Hepatic stellate cell (primary cell): ENCODE measurements at regions not wholly inside any gene's neighbourhood (a gene's known extent, or its start where the extent isn't known, plus 50 kb on each side); places are given as distances from the start of the nearest gene placed in this dataset.
"Not testable (repeated sequence)": the region's sequence is repeated elsewhere in the genome, so short reads cannot be mapped to it uniquely, and the experiment has no call there.

Experiments
- DNase-seq: peaks from one replicate; pipeline ENCODE4 v3.0.0; 2011; ENCODE audit warnings: low spot score

DNA sequence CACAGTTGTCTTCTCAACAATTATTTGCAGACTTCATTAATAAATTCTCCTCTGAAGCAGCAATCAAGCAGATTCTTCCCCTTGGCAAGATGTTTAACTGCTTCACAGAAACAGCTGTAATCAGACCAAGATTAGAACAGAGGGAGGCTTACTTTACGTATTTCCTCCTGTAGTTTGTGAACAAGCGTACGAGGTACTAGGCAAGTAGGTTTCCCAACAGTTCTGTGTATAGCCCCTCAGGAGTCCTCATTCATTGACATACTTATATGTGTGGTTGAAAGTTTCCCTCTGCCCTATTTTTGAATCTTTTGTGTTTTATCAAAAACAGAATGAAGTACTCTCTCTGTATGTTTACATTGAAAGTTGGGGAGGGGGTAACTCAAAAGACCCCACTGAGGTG, 128.0 kb downstream of the SPATA31D1 start:
- no peak for DNase-seq

DNA sequence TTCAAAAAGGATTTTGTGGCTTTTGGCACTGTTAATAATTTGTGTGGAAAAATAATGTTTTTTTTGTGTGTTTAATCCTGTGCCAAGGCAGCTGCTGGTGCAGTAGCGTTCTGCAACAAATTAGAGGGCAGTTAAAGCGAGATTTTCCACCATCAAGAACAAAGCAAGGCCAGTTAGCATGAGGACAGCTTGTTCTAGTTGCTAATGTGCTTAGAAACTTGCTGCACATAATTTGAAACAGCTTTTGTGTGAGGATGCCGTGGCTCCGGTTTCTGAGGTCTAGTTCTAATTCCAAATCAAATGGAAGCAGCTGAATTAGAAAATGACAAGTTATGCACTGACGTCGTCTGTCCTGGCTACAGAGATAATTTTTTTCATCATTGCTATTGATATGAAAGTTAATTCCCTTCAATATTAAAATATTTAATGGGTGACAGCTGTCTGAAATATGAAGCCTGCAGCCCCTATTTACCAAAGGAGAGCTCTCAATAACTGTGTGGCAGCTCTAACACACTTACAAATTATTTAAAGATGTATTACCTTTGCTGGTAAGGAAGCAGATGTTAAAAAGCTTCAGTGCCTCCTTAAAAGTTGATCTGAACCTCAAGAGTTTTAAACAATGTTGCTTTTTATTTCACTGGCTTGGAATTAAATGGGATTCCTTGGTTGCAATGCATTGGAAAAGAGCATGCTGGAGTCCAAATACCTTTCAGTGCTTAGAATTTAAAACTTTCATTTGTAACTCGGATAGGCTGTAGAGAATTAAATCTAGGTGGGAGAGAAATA, 128.6 kb downstream of the SPATA31D1 start:
- DNase-seq: no peak

DNA sequence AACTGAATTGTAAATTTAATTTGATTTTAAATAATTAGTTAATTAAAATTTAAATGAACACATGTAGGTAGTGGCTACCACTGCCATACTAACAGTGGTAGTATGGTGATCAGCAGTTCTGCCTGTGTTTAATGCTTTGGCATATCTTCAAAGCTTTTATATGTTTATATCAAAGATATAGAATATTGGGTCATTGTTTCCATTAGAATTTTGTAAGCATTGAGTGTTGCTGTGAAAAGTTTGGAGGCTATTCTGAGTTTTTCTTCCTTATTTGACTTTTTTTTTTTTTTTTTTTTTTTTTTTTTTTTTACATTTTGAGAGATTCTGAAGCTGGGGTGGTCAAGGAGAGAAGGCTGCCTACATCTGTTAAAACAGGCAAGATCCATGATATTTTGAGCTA, 134.2 kb downstream of the SPATA31D1 start:
- no peak for DNase-seq

DNA sequence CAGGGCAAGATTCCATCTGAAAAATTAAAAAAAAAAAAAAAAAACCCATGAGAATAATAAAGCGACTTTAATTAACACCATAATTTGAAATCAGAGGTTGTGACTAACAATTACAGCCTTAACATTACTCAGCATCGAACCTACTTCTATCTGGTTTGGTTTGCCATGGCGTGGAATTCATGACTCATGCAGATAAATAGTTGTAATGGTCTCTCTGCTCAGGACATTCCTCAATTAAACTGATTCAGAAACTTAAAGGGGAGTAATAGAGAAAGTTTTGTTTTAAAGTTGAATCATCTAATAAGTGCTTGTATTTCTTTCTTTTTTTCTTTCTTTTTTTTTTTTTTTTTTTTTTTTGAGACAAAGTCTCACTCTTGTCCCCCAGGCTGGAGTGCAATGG, 135.5 kb downstream of the SPATA31D1 start:
- DNase-seq: peak; percentile 73

DNA sequence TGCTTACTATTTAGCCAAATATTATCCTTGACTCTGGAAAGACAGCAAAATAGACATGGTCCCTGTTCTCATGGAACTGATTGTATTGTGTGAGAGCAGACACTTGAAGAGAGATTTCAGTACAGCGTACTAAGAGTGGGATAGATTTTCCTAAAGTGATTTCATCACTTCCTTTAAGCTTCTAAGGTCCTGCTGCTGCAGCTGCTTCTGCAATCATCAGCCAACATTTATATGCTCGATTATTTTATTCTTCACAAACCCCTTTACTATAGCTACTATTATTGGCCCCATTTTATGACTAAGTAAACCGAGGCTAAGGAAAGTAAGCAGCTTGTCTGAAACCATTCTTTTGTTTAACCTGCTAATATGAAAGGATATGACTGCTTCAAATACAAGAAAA, 137.7 kb downstream of the SPATA31D1 start:
- DNase-seq: no peak

DNA sequence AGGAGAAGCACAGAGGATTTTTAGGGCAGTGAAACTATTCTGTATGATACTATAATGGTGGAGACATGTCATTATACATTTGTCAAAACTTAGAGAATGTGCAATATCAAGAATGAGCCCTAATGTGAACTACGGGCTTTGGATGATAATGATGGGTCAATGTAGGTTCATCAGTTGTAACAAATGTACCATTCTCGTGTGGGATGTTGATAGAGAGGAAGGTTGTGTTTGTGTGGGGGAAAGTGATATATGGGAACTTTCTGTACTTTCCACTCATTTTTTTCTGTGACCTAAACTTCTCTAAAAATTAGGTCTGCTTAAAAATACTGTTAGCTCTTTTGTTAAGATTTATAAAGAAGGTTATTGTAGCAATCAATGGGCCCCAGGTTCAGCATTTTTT, 138.9 kb downstream of the SPATA31D1 start:
- no peak for DNase-seq

DNA sequence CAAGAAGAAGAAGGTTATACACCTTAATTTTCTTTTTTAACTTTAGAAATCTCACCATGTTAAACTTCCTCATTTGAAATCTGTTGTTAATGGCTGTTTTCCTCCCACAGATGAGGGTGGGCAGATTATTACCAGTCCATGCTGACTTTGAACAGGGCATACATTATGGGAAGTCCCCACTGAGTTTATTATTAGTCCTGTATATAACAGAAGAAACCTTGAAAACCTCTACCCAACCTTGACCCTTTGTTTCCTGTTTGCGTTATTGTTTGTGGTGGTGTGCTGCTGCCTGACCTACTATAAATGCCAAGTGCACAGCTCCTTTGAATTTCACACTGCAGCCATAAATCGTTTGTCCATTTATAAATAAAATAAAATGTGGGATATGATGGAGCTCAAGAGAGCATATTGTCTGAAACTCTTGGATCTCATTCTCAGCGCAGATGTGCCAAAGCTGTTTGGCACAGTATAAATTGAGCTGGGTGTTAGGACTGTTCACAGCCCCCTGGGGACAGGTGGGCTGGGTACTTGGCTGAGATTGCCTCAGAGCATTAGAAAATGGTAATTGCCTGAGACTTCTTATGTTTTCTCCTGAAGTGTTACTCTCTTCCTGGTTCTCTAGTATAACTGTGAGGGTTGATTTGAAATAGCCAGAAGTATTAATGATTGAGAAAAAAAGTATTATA, 139.6 kb downstream of the SPATA31D1 start:
- no peak for DNase-seq

DNA sequence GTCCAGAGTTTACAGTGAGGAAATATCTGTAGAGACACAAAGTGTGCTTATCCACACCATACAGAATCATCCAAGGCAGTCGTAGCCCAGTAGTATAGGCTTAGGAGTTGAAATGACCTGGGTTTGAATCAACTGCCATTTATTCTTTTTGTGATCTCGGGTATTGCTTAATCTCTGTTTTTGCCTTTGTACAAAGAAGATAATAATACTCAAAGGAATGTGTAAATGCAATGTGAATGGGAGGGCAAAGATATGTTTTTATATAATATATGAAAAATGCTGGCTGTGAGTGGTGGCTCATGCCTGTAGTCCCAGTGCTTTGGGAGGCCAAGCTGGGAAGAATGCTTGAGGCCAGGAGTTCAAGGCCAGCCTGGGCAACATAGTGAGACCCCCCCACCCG, 141.1 kb downstream of the SPATA31D1 start:
- no peak for DNase-seq

DNA sequence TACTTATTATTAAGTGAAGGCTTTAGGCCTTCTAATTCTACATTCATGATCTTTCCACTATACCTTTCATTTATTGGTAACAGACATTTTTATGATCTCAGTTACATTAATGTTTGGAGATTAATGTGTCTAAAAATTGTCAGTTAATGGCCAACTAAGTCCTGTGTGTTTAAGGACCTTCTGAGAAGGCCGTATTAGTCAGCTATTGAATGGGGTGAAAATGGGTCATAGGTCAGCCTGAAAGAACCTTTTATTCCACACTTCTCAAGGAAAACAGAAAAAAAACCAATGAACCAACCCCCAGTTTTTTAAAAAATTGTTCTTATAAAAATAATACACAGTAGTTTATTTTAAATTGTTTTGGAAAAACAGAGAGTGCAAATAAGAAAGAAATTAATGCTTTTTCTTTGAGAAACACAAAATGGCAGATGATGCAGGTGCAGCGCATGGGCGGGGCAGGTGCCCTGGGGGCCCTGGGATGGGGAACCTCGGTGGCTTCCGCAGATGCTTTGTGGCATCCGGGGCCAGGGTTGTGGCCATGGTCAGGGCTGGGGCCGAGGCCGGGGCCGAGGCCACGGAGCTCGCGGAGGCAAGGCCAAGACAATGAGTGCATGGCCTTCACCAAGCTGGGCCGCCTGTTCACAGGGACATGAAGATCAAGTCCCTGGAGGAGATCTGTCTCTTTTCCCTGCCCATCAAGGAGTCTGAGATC, 141.9 kb downstream of the SPATA31D1 start:
- DNase-seq: no peak

DNA sequence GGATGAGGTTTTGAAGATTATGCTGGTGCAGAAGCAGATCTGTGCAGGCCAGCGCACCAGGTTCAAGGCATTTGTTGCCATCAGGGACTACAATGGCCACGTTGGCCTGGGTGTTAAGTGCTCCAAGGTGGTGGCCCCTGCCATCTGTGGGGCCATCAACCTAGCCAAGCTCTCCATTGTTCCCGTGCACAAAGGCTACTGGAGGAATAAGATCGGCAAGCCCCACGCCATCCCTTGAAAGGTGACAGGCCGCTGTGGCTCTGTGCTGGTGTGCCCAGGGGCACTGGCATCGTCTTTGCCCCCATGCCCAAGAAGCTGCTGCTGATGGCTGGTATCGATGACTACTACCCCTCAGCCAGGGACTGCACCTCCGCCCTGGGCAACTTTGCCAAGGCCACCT, 142.5 kb downstream of the SPATA31D1 start:
- no peak for DNase-seq

DNA sequence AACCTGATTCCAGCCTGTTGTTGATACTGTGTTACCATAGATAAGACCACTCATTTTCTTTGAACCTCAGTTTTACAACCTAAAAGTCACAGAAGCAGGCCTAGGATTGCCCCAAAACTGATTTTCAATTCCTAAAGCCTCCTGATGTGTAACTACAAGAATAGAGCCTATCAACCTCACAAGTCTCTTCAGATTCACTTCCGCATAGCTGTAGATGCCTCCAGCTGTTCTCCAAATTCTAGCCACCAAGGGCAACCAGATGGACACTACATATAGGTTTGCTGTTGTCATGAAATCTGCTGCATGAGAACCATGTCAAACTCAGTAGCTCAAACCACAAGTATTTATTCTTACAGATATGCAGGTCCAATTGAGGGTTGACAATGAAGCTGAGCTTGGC, 143.5 kb downstream of the SPATA31D1 start:
- DNase-seq: no peak

DNA sequence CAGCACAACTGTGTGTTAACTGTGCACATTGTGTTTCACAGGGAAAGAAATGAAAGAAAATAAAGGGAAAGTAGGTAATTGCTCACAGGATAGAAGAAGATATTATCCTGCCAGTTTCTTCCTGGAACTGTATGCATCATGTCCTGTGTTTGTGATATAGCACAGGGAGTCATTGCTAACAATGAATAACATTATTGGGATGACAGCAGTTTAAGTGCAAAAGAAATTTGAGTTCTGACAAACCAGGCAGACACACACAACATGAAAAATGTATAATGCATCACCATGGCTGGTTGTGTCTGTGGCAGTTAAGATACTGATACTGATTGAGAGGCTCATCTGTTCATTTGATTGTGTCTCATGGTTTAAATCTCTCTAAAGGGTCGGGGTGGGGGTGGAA, 145.4 kb downstream of the SPATA31D1 start:
- no peak for DNase-seq

DNA sequence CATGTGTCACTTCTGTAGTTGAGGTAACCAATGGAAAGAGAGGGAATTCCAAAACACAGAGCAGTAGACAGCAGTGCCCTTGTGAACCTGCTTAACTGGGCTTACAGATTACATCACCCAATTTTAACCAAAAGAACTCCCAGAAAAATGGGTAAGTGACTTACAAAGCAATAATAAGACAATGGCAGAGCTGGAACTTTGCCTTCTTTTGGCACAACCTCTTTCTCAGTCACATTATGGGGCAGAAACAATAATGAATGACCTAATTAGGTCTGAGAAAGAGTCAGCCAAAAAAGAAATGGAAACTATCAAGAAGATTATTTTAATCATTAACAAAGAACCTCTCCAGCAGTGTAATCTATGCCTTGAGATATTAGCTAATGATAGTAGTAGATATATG, 146.5 kb downstream of the SPATA31D1 start:
- DNase-seq: no peak

DNA sequence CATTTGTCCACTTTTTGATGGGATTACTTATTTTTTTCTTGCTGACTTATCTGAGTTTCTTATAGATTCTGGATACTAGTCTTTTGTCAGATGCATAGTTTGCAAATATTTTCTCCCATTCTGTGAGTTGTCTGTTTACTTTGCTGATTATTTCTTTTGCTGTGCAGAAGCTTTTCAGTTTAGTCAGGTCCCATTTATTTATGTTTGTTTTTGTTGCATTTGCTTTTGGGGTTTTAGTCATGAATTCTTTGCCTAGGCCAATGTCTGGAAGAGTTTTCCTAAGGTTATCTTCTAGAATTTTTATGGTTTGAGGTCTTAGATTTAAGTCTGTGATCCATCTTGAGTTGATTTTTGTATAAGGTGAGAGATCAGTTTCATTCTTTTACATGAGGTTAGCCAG, 149.5 kb downstream of the SPATA31D1 start:
- DNase-seq: not testable (repeated sequence)

DNA sequence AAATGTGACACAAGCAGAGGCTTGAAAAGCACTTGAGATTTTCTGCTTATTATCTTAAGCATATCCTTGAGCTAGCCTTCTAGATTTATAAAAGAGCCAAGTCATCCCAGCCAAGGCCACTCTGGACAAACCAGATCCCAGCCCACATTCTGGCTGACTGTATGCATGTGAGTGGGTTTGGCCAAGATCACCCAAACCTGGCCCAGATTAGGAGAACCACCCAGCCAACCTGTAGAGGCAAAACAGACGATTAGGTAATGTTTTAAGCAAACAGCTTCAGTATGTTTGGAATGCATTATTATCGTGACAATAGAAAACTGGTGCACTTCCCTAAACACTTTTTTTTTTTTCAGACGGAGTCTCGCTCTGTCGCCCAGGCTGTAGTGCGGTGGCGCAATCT, 151.9 kb downstream of the SPATA31D1 start:
- no peak for DNase-seq

DNA sequence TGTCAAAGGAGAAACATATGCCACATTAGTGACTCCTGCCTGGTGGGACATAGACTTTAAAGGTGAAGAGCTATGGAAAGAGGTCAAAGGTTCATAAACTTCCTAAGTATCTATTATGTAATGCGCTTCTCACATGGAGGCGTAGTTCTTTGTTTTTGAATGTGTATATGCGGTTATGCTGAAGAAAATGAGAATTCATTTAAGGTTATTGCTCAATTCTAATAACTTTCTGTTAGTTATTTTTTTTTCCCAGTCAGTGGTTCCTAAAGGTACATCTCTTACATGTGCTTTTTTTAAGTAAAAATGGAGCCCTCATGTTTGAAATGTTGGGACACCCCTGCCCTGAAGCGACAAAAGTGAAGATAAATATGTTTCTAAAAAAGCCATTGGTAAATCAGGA, 156.2 kb downstream of the SPATA31D1 start:
- DNase-seq: no peak

DNA sequence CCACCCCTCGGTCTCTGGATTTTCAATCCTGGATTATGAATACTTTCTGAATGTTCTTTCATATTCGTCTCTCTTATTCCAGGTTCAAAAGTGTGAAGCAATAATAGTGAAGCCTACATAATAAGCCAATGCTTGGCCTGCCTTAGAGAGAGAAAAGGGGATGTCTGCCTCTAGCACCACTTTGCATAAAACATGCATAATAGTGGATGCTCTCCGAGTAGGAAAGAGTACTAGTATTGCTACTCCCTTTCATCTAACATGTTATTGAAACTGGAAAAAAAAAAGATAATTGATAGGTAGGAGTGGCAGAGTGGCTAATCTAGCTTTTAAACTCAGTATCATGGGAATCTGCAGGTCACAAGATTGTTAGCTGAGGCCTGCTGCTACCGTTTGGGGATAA, 158.1 kb downstream of the SPATA31D1 start:
- DNase-seq: no peak

DNA sequence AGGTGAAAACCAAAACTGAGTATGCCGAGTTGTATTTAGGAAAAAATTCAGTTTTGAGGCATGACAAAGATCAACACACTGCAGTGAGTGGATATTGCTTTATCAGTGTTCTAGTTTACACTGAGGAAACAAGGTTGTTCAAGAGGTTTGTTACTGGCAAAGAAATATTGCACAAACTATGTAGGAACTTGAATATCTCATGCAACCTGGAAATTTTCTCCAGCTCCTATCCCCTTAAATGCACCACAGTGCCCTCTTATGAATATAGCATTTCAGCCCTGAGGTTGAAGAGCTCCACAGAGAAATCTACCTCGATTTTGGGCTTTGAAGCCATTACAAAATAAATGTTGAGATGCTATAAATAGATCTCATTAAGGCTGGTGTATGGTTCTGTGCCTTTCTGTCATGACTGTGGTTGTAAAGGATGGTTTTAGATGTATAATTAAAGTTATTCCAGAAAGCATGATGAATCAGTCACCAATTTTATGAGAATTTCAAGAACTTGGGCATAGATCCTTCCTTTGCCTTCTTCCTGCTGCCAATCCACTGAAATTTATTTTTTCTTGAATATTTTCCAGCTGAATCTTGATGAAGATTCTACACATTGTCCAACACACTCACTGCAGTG, 159.3 kb downstream of the SPATA31D1 start:
- no peak for DNase-seq

DNA sequence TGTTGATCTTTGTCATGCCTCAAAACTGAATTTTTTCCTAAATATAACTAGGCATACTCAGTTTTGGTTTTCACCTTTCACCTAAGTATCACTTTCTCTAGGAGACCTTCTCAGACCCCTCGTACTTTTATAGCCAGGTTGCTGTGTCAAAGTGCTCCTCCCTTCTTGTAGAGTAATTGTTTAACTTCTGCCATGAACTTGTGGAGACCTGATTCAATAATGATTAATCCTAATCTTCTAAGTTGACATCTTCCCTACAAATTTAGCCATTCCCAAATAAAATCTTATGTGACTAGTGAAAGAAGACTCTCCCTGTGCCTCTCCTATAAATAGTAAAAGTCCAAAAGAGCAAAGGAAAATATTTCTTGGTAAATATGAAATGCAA, 159.8 kb downstream of the SPATA31D1 start:
- DNase-seq: no peak

DNA sequence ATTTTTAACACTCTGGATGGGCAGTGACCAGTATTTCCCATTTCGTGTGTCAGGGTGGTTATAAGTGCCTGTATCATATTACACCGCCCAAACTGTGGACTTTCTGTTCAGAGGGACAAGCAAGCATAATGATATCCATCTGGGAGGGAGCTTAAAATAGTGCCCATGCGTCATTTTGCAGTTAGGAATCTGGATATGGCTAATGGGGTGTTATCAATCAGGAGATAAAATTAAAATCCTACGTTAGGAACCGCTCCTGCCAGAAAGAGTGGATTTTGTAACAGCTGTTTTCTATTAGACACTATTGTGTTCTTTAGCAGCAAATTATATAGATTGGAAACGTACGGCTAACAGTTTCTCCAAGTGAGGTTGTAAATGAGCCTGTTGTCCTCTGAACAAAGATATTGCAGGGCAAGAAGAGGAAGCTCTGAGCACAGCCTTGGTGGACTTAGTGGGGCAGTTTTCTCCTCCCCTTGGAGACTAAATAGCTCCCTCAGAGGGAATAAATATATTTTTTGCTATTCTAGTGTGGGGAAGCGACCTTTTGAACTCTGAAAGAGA, 160.4 kb downstream of the SPATA31D1 start:
- peak; percentile 21 for DNase-seq

DNA sequence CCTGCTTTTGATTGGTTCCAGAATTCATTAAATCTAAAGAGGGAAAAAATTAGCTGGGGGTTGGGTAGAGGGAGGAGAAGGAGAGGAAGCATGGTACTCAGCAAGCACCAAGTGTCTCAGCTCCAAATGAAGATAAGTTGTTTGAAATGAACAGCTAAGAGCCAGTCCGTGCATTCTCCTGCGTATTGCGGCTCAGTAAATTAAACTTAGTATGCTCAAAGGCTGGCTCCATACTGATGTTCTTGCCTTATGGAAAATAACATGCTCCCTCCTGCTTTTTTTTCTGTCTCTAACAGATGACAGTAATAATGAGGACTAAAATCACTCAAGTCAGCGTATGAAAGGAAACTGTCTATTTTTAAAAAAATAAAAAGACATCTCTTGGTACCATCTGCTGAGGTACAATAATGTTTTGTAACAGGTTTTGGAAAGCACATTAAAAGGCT, 161.0 kb downstream of the SPATA31D1 start:
- no peak for DNase-seq

DNA sequence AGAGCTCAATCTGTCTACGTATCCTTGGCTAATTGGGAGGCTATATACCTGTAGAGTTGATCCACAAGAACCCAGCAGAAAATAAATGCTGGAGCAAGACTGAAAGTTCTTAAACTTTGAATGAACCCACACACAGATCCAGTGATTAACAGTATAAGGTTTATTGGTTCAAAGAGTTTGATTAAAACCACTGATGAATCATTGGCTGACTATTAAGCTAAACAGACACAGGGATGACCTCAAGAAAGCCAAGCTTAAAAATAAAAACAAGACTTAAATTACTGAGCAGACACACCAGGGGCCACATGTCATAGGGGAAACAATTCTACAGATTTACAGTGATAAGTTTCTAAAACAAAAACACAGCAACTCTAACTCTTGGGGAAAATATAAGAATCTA, 163.6 kb downstream of the SPATA31D1 start:
- DNase-seq: no peak
